D721Med (cell line): ENCODE measurements at regions not wholly inside any gene's neighbourhood (a gene's known extent, or its start where the extent isn't known, plus 50 kb on each side); places are given as distances from the start of the nearest gene placed in this dataset.

Source experiments
- DNase-seq: peaks from one replicate; pipeline ENCODE4 v3.0.0; 2011; ENCODE audit warnings: low spot score; ENCODE audit not compliant: insufficient read length
- FAIRE-seq: peaks from 2 replicates; lab custom pipeline; 2011; peaks lifted over from hg19 to GRCh38; lab: Jason Lieb, UNC
- CTCF ChIP-seq: IDR thresholded peaks from 2 replicates; pipeline ENCODE4 v1.5.1; 2012; ENCODE audit warnings: mild to moderate bottlenecking, control low read depth; ENCODE audit not compliant: insufficient read depth; ENCODE audit errors: missing control alignments

DNA sequence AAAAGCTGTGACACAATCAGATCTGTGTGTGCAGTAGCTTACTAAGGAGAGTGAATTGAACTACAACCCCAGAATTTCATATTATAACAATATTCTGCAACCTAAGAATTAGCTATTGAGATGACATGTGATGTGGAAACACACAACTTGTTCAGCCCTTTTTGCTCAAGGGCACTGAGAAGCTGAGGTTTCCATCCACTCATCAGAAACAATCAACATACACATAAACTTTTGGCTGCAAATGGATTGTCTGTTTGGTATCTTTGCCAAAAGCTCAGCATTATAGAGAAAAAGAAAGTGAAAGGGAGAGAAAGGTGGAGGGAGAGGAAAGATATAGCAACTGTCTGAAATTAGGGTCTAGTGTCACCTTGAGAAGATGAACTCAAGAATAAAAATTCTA, 117.2 kb upstream of the KLF7 start:
- no peak for TF ChIP-seq CTCF
- FAIRE-seq (no peak), DNase-seq (no peak)

DNA sequence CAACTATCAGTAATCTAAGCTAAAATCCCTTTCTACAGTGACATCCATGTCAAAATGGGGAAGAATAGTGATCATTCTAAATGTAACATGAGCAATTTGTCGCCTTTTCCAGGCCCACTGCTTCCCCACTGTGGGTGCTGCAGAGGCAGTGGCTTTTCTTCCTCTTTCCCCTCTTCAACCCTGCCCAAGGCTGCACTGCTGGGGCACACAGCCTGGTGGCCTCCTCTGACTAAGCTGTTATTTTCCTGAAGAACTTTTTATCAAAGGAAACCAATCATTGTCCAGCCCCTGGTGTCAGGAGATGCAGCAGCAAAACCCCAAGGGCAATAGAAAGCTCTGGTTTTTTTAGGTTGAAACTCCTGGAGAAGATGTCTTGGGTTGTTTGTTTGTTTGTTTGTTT, 117.6 kb upstream of the KLF7 start:
- no peak for TF ChIP-seq CTCF
- no peak for FAIRE-seq
- DNase-seq, result no peak

- DNase-seq (no peak), FAIRE-seq (no peak)
- TF ChIP-seq CTCF, result no peak
These were observed 119.1 kb upstream of the KLF7 start for GRCh38 chr2:207284556-207285472.

- DNase-seq (no peak), FAIRE-seq (no peak)
- no peak for TF ChIP-seq CTCF
These were observed 119.7 kb upstream of the KLF7 start for GRCh38 chr2:207285473-207285815.

- FAIRE-seq (no peak), DNase-seq (no peak)
- no peak for TF ChIP-seq CTCF
These were observed 120.4 kb upstream of the KLF7 start for GRCh38 chr2:207286106-207286505.

DNA sequence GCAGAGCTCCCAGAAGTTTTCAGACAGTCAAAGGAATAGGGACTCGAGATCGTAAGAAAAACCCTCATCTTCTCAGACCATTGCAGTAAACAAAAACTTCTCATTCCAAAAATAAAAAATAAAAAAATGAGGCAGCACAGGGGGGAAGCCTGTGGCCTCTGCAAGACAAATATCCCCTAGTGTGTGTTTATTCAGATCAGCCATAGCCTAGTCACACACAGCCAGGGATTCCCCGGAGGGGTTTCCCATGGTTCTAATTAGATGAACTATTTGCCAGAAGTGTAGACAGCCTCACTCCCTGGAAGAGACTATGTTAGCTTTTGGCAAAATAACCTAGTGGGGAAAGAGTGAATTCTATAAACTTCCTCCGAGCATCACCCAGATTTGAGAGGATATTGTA, 122.9 kb upstream of the KLF7 start:
- no peak for FAIRE-seq

More for the DNA sequence above, 122.9 kb upstream of the KLF7 start:
- no peak for DNase-seq
- no peak for TF ChIP-seq CTCF
